HG02943 (cell line): ENCODE measurements at regions not wholly inside any gene's neighbourhood (a gene's known extent, or its start where the extent isn't known, plus 50 kb on each side); places are given as distances from the start of the nearest gene placed in this dataset.

ENCODE experiments used
- ATAC-seq: cut with Tn5 transposase; IDR thresholded peaks from one replicate; pipeline ENCODE4 v1.9.1; 2021; ENCODE audit warnings: mild to moderate bottlenecking, low read depth, moderate library complexity; ENCODE audit not compliant: unreplicated experiment

- no peak for ATAC-seq
These were observed 390.0 kb downstream of the TNS3 start for GRCh38 chr7:47191876-47192291.

- no peak for ATAC-seq
These were observed 390.6 kb downstream of the TNS3 start for GRCh38 chr7:47191316-47191715.

- ATAC-seq: no peak
These were observed 391.4 kb downstream of the TNS3 start for GRCh38 chr7:47190462-47190861.

- no peak for ATAC-seq
These were observed 393.1 kb downstream of the TNS3 start for GRCh38 chr7:47188653-47189315.

GRCh38 chr7:47188136-47188535 is 393.8 kb downstream of the TNS3 start:
- no peak for ATAC-seq

- ATAC-seq: peak; percentile 96
These were observed 395.6 kb downstream of the TNS3 start for GRCh38 chr7:47186316-47186715.

- ATAC-seq: peak; percentile 2
These were observed 396.1 kb downstream of the TNS3 start for GRCh38 chr7:47185839-47186238.

- no peak for ATAC-seq
These were observed 396.7 kb downstream of the TNS3 start for GRCh38 chr7:47185170-47185569.

GRCh38 chr7:47183862-47184590 is 397.9 kb downstream of the TNS3 start:
- no peak for ATAC-seq

- ATAC-seq: no peak
These were observed 400.1 kb downstream of the TNS3 start for GRCh38 chr7:47181746-47182361.

GRCh38 chr7:47180516-47180826 is 401.4 kb downstream of the TNS3 start:
- no peak for ATAC-seq

- peak; percentile 59 for ATAC-seq
These were observed 401.9 kb downstream of the TNS3 start for GRCh38 chr7:47179812-47180515.

GRCh38 chr7:47172602-47173539 is 409.0 kb downstream of the TNS3 start:
- peak; percentile 91 for ATAC-seq

GRCh38 chr7:47170516-47170915 is 411.4 kb downstream of the TNS3 start:
- ATAC-seq: no peak

- no peak for ATAC-seq
These were observed 427.1 kb downstream of the TNS3 start for GRCh38 chr7:47154791-47155190.

GRCh38 chr7:47153576-47153975 is 428.3 kb downstream of the TNS3 start:
- no peak for ATAC-seq

GRCh38 chr7:47153058-47153457 is 428.9 kb downstream of the TNS3 start:
- ATAC-seq: no peak

- ATAC-seq: no peak
These were observed 429.6 kb downstream of the TNS3 start for GRCh38 chr7:47152307-47152706.

- ATAC-seq: no peak
These were observed 431.2 kb downstream of the TNS3 start for GRCh38 chr7:47150497-47151260.
